GM23338 (cell line): ENCODE measurements at regions not wholly inside any gene's neighbourhood (a gene's known extent, or its start where the extent isn't known, plus 50 kb on each side); places are given as distances from the start of the nearest gene placed in this dataset.

Experiments
- ATAC-seq: fragments of 200-7000 bp; cut with Tn5 transposase; 3 replicates; pipeline ENCODE4 v1.9.1; 2020
- DNase-seq: peaks from one replicate; pipeline ENCODE4 v3.0.0-alpha.2; 2015; ENCODE audit warnings: low spot score
- H2AFZ ChIP-seq: fragments of 200-600 bp; sonication (generic); 2 replicates; pipeline ENCODE4 v1.8.0; 2016; ENCODE audit warnings: antibody characterized with exemption, mild to moderate bottlenecking, moderate library complexity
- H3F3A ChIP-seq: fragments of 200-600 bp; sonication (generic); replicated peaks from 2 replicates; pipeline ENCODE4 v1.8.0; 2017; ENCODE audit warnings: antibody characterized with exemption, mixed run types, low read depth
- H3K27ac ChIP-seq: fragments of 200-600 bp; sonication (generic); 2 replicates; pipeline ENCODE4 v1.6.1; 2016; ENCODE audit warnings: low read depth
- H3K27me3 ChIP-seq: fragments of 200-600 bp; sonication (generic); 2 replicates; pipeline ENCODE4 v1.8.0; 2016; ENCODE audit warnings: mild to moderate bottlenecking, mixed run types, moderate library complexity; ENCODE audit not compliant: insufficient read depth
- H3K36me3 ChIP-seq: fragments of 200-600 bp; sonication (generic); 2 replicates; pipeline ENCODE4 v1.8.0; 2016; ENCODE audit warnings: mild to moderate bottlenecking; ENCODE audit not compliant: insufficient read depth
- H3K4me1 ChIP-seq: fragments of 200-600 bp; sonication (generic); 2 replicates; pipeline ENCODE4 v1.8.0; 2016; ENCODE audit warnings: mild to moderate bottlenecking, moderate library complexity; ENCODE audit not compliant: insufficient read depth
- H3K4me2 ChIP-seq: fragments of 200-600 bp; sonication (generic); 2 replicates; pipeline ENCODE4 v1.7.1; 2017; ENCODE audit warnings: mixed run types
- H3K4me3 ChIP-seq: fragments of 200-600 bp; sonication (generic); 2 replicates; pipeline ENCODE4 v1.6.1; 2016; ENCODE audit warnings: mixed run types
- H3K79me2 ChIP-seq: fragments of 200-600 bp; sonication (generic); replicated peaks from 2 replicates; pipeline ENCODE4 v1.8.0; 2017; ENCODE audit warnings: mild to moderate bottlenecking; ENCODE audit not compliant: insufficient read depth
- H3K9me2 ChIP-seq: fragments of 200-600 bp; sonication (generic); 2 replicates; pipeline ENCODE4 v1.8.0; 2017; ENCODE audit not compliant: insufficient read depth
- H4K20me1 ChIP-seq: fragments of 200-600 bp; sonication (generic); replicated peaks from 2 replicates; pipeline ENCODE4 v1.8.0; 2017; ENCODE audit warnings: mild to moderate bottlenecking; ENCODE audit not compliant: insufficient read depth
- H3K27ac Mint-ChIP-seq: 2 replicates; pipeline ENCODE4 v1.8.0; 2020; ENCODE audit warnings: inconsistent platforms, mild to moderate bottlenecking, moderate library complexity, mixed read lengths
- H3K27me3 Mint-ChIP-seq: 3 replicates; pipeline ENCODE4 v1.8.0; 2022; ENCODE audit warnings: low read depth, mild to moderate bottlenecking, moderate library complexity, mixed read lengths, inconsistent platforms; ENCODE audit not compliant: insufficient read depth, poor library complexity
- H3K36me3 Mint-ChIP-seq: 3 replicates; pipeline ENCODE4 v1.8.0; 2021; ENCODE audit warnings: low read depth, mild to moderate bottlenecking, inconsistent platforms, moderate library complexity, mixed read lengths
- H3K4me1 Mint-ChIP-seq: 3 replicates; pipeline ENCODE4 v1.8.0; 2020; ENCODE audit warnings: mild to moderate bottlenecking, inconsistent platforms, mixed read lengths
- H3K4me3 Mint-ChIP-seq: 3 replicates; pipeline ENCODE4 v1.8.0; 2021; ENCODE audit warnings: moderate library complexity, mild to moderate bottlenecking, inconsistent platforms, mixed read lengths
- H3K9me3 Mint-ChIP-seq: 3 replicates; pipeline ENCODE4 v1.8.0; 2020; ENCODE audit warnings: moderate library complexity, mild to moderate bottlenecking, inconsistent platforms, mixed read lengths
- CTCF ChIP-seq, 2 experiments: fragments of 200-600 bp in 1 of 2; sonication (generic) in 1 of 2; conservative IDR thresholded peaks; 2 replicates each; pipeline versions ENCODE4 v1.5.1 to v1.6.1; 2016 to 2017; ENCODE audit warnings: antibody characterized with exemption in 2 of 2, low read depth in 2 of 2, mild to moderate bottlenecking in 2 of 2, moderate library complexity in 1 of 2
- ETS1 ChIP-seq: IDR thresholded peaks from 2 replicates; pipeline ENCODE4 v1.6.1; 2016; ENCODE audit warnings: antibody characterized with exemption
- EZH2 ChIP-seq: fragments of 200-600 bp; sonication (generic); IDR thresholded peaks from one replicate; pipeline ENCODE4 v1.8.0; 2017; ENCODE audit warnings: antibody characterized with exemption, mild to moderate bottlenecking, low read depth; ENCODE audit not compliant: unreplicated experiment
- EZH2phosphoT487 ChIP-seq: fragments of 200-600 bp; sonication (generic); IDR thresholded peaks from one replicate; pipeline ENCODE4 v1.8.1; 2018; ENCODE audit warnings: antibody characterized with exemption; ENCODE audit not compliant: unreplicated experiment
- POLR2AphosphoS5 ChIP-seq: IDR thresholded peaks from 2 replicates; pipeline ENCODE4 v1.6.1; 2016; ENCODE audit warnings: antibody characterized with exemption, low read depth
- REST ChIP-seq: IDR thresholded peaks from one replicate; pipeline ENCODE4 v1.6.1; 2018; ENCODE audit warnings: antibody characterized with exemption; ENCODE audit not compliant: unreplicated experiment
- ZNF331 ChIP-seq: fragments of 250-450 bp; sonication (Bioruptor Pico); IDR thresholded peaks from 2 replicates; pipeline ENCODE4 v1.5.0; 2020; ENCODE audit warnings: low read depth, mild to moderate bottlenecking, moderate library complexity
- ZNF462 ChIP-seq: fragments of 250-450 bp; sonication (Bioruptor Pico); IDR thresholded peaks from 2 replicates; pipeline ENCODE4 v1.5.0; 2020; ENCODE audit warnings: mild to moderate bottlenecking, moderate library complexity

- TF ChIP-seq ZNF462 (no peak), ETS1 (no peak)
Measured at GRCh38 chr1:104629589-104629988, 879.9 kb downstream of the AMY1C start (continued).

GRCh38 chr1:104630567-104631149 lies 881.0 kb downstream of the AMY1C start:
- Mint-ChIP-seq H3K9me3 (no peaks in the 10 kb centered on the region), H3K27me3 (no peaks in the 10 kb centered on the region), H3K36me3 (no peaks in the 10 kb centered on the region), H3K4me1 (no peaks in the 10 kb centered on the region), H3K4me3 (no peak overlapping the region), H3K27ac (no peak overlapping the region)
- Histone ChIP-seq H3K79me2 (no peaks in the 10 kb centered on the region), H3K36me3 (no peaks in the 10 kb centered on the region), H3K4me3 (no peak overlapping the region), H3K4me1 (no peaks in the 10 kb centered on the region), H3K4me2 (no peak overlapping the region), H3K27ac (no peak overlapping the region), H3K27me3 (no peaks in the 10 kb centered on the region), H4K20me1 (no peaks in the 10 kb centered on the region), H3K9me2 (no peaks in the 10 kb centered on the region), H2AFZ (no peak overlapping the region), H3F3A (no peaks in the 10 kb centered on the region)
- TF ChIP-seq CTCF (conservative IDR thresholded peaks at IDR 0.05; ENCODE audit: low read depth in 2 of 2) (no peak), EZH2 (no peak), EZH2phosphoT487 (no peak), REST (no peak), POLR2AphosphoS5 (no peak), ZNF331 (CRISPR knock-in tag) (no peak)
- DNase-seq, result no peak
- no peak for ATAC-seq
